ENCODE measurements at regions not wholly inside any gene's neighbourhood (a gene's known extent, or its start where the extent isn't known, plus 50 kb on each side); places are given as distances from the start of the nearest gene placed in this dataset.

DNA sequence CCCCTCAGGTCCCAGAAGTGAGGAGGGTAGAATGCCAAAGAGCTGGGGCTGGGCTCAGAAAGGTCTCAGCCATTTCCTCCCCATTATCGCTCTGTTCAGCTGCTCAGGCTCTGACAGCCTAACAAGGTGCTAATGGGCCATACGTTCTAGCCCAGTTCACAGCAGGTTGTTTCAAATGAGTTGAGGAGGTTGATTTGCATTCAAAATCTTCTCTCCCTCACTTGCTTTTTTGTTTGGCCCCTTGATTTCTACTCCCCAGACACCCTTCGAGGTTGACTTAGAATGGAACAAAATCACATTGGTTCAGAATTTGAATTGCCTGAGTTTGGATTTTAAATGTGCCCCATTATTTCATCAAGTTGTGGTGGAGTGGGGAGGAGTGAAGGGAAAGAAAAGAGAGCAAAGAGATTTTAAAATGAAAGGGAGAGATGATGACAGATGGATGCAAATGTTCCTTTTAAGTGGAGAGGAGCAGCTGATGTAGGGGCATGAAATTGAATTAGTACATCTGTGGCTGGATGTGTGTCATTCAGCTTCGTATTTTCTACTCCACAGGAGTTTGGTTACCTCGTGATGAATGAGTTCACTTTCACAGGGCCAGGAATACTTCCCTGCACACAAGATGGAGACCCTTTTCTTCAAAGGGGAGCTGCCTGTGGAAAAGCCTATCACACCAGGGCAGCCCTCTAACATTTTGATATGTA lies 425.8 kb upstream of the CAMK1G start:
- TF ChIP-seq EZH2 (optimal IDR thresholded peaks at IDR 0.05; ENCODE audit: low read depth, low read length) (no peak), CTCF (IDR thresholded peaks at IDR 0.05; ENCODE audit: low read length) (no peak)

Measured in MM.1S (cell line).